SK-N-SH (cell line): ENCODE measurements at regions not wholly inside any gene's neighbourhood (a gene's known extent, or its start where the extent isn't known, plus 50 kb on each side); places are given as distances from the start of the nearest gene placed in this dataset.
"Not testable (repeated sequence)": the region's sequence is repeated elsewhere in the genome, so short reads cannot be mapped to it uniquely, and the experiment has no call there.

Source experiments
- CTCF ChIA-PET: fragments of 300-600, 350-600 bp; formaldehyde crosslinking; extraction: SDS; loops from one replicate; lab custom pipeline; 2021; lab: Yijun Ruan, JAX
- POLR2A ChIA-PET: fragments of 350-600 bp; sonication (Branson Sonifier 250); formaldehyde crosslinking; extraction: SDS; loops from one replicate; lab custom pipeline; 2020; ENCODE audit warnings: antibody characterized with exemption, inconsistent platforms; lab: Yijun Ruan, JAX
- DNase-seq: peaks from one replicate; pipeline ENCODE4 v3.0.0; 2012
- H2AFZ ChIP-seq: fragments of 200-600 bp; sonication (generic); 2 replicates; pipeline ENCODE4 v1.8.1; 2016; ENCODE audit warnings: antibody characterized with exemption, mild to moderate bottlenecking, low read depth
- H3F3A ChIP-seq: fragments of 200-600 bp; sonication (generic); replicated peaks from 2 replicates; pipeline ENCODE3; 2016; ENCODE audit warnings: antibody characterized with exemption, mild to moderate bottlenecking; ENCODE audit not compliant: insufficient read depth
- H3K27ac ChIP-seq, 2 experiments: fragments of 200-500 bp in 1 of 2; fragments of 200-600 bp in 1 of 2; sonication (Bioruptor generic) in 1 of 2; sonication (generic), shearing (Covaris generic) in 1 of 2; 2 replicates each; pipeline versions ENCODE4 v1.5.1 to v1.6.1; 2014 to 2016; ENCODE audit warnings: low read depth in 2 of 2, inconsistent platforms in 1 of 2, low read length in 1 of 2, mild to moderate bottlenecking in 1 of 2, mixed read lengths in 1 of 2
- H3K27me3 ChIP-seq: fragments of 200-600 bp; sonication (generic), shearing (Covaris generic); 2 replicates; pipeline ENCODE4 v1.6.1; 2016; ENCODE audit warnings: mixed run types; ENCODE audit not compliant: insufficient read depth
- H3K36me3 ChIP-seq, 2 experiments: fragments of 200-500 bp in 1 of 2; fragments of 200-600 bp in 1 of 2; sonication (Bioruptor generic) in 1 of 2; sonication (generic) in 1 of 2; replicated peaks in 1 of 2; 2 replicates each; pipeline versions ENCODE3 to v1.5.1; 2014 to 2016; ENCODE audit warnings: low read length in 1 of 2, mild to moderate bottlenecking in 1 of 2; ENCODE audit not compliant: insufficient read depth in 2 of 2, control insufficient read depth in 1 of 2
- H3K4me1 ChIP-seq, 2 experiments: fragments of 200-500 bp in 1 of 2; fragments of 200-600 bp in 1 of 2; sonication (Bioruptor generic) in 1 of 2; sonication (generic), shearing (Covaris generic) in 1 of 2; 2 replicates each; pipeline versions ENCODE4 v1.5.1 to v1.6.1; 2014 to 2016; ENCODE audit warnings: low read depth in 1 of 2, low read length in 1 of 2, mixed run types in 1 of 2; ENCODE audit not compliant: insufficient read depth in 2 of 2, control insufficient read depth in 1 of 2
- H3K4me2 ChIP-seq: fragments of 200-600 bp; sonication (generic), shearing (Covaris generic); 2 replicates; pipeline ENCODE4 v1.6.1; 2017; ENCODE audit warnings: mixed run types
- H3K4me3 ChIP-seq, 2 experiments: fragments of 200-500 bp in 1 of 2; fragments of 200-600 bp in 1 of 2; sonication (Bioruptor generic) in 1 of 2; sonication (generic), shearing (Covaris generic) in 1 of 2; 2 replicates each; pipeline versions ENCODE4 v1.5.1 to v1.8.1; 2014 to 2016; ENCODE audit warnings: low read depth in 2 of 2, inconsistent platforms in 1 of 2, low read length in 1 of 2, mild to moderate bottlenecking in 1 of 2, mixed read lengths in 1 of 2, moderate library complexity in 1 of 2
- H3K79me2 ChIP-seq: fragments of 200-600 bp; sonication (generic); 2 replicates; pipeline ENCODE4 v1.8.1; 2017; ENCODE audit warnings: mild to moderate bottlenecking; ENCODE audit not compliant: insufficient read depth
- H3K9ac ChIP-seq: fragments of 200-600 bp; sonication (generic); 2 replicates; pipeline ENCODE4 v1.6.1; 2017; ENCODE audit warnings: mixed run types
- H3K9me2 ChIP-seq: fragments of 200-600 bp; sonication (generic); 2 replicates; pipeline ENCODE4 v1.6.1; 2017; ENCODE audit warnings: mixed run types
- H3K9me3 ChIP-seq: fragments of 200-600 bp; sonication (generic); 2 replicates; pipeline ENCODE4 v1.6.1; 2017; ENCODE audit warnings: mixed run types, mild to moderate bottlenecking, moderate library complexity
- H4K20me1 ChIP-seq: fragments of 200-600 bp; sonication (generic); 2 replicates; pipeline ENCODE4 v1.6.1; 2017; ENCODE audit warnings: mild to moderate bottlenecking, mixed run types; ENCODE audit not compliant: insufficient read depth
- ELF1 ChIP-seq: IDR thresholded peaks from 2 replicates; pipeline ENCODE4 v1.4.0; 2012
- EP300 ChIP-seq, 2 experiments: IDR thresholded peaks; 2 replicates each; pipeline versions ENCODE4 v1.4.0 to v1.6.1; 2012; ENCODE audit warnings: borderline replicate concordance in 1 of 2, low read depth in 1 of 2, low read length in 1 of 2
- FOXJ3 ChIP-seq: sonication (generic); formaldehyde crosslinking; IDR thresholded peaks from 2 replicates; pipeline ENCODE4 v1.5.1; 2020; ENCODE audit warnings: mild to moderate bottlenecking, missing genetic modification reagents
- GATA2 ChIP-seq: sonication (generic); formaldehyde crosslinking; IDR thresholded peaks from 2 replicates; pipeline ENCODE4 v1.5.0; 2020; ENCODE audit warnings: mild to moderate bottlenecking, missing genetic modification reagents
- MAX ChIP-seq: IDR thresholded peaks from 2 replicates; pipeline ENCODE4 v1.4.0; 2012; ENCODE audit warnings: low read depth
- MEF2A ChIP-seq: IDR thresholded peaks from 2 replicates; pipeline ENCODE4 v1.4.0; 2012; ENCODE audit warnings: low read depth, borderline replicate concordance
- NRF1 ChIP-seq: IDR thresholded peaks from 2 replicates; pipeline ENCODE4 v1.6.1; 2012; ENCODE audit warnings: low read depth, mild to moderate bottlenecking, low read length
- RCOR1 ChIP-seq: fragments of 150-350 bp; IDR thresholded peaks from 2 replicates; pipeline ENCODE4 v1.6.1; 2017; ENCODE audit warnings: antibody characterized with exemption, low read length
- RXRA ChIP-seq: IDR thresholded peaks from 2 replicates; pipeline ENCODE4 v1.4.0; 2012; ENCODE audit warnings: low read depth, mild to moderate bottlenecking, borderline replicate concordance
- SIN3A ChIP-seq: IDR thresholded peaks from 2 replicates; pipeline ENCODE4 v1.6.1; 2012; ENCODE audit warnings: low read depth, mild to moderate bottlenecking, low read length, moderate library complexity, borderline replicate concordance
- TAF1 ChIP-seq: IDR thresholded peaks from 2 replicates; pipeline ENCODE4 v1.6.1; 2012; ENCODE audit warnings: low read depth, mild to moderate bottlenecking, low read length, moderate library complexity, borderline replicate concordance
- USF2 ChIP-seq: fragments of 150-350 bp; IDR thresholded peaks from 2 replicates; pipeline ENCODE4 v1.6.1; 2017; ENCODE audit warnings: antibody characterized with exemption, low read length, low read depth, borderline replicate concordance
- ZBTB33 ChIP-seq: IDR thresholded peaks from 2 replicates; pipeline ENCODE4 v1.4.0; 2012; ENCODE audit warnings: low read depth, borderline replicate concordance
- WGBS: methylation state at CpG from one replicate; pipeline ENCODE4 v1.1.6; 2017; ENCODE audit warnings: low lambda C conversion rate; 5-methylcytosine and 5-hydroxymethylcytosine counted together

GRCh38 chr7:57820477-57820876, 370.5 kb downstream of the ZNF716 start:
- H4K20me1 ChIP-seq: no peaks in the 10 kb centered on the region
- H3K9me2 ChIP-seq: no peaks in the 10 kb centered on the region
- H3K9me3 ChIP-seq: no peaks in the 10 kb centered on the region
- H3K4me3 ChIP-seq: no peak overlapping the region
- no peaks in the 10 kb centered on the region for H3F3A ChIP-seq
- DNase-seq: no peak
- no peak overlapping the region for H3K4me2 ChIP-seq
- ChIA-PET POLR2A (no interaction called here), CTCF (no interaction called here)
- H3K4me1 ChIP-seq: no peaks in the 10 kb centered on the region; a peak in 1 of 4 replicates
- H3K27me3 ChIP-seq: no peaks in the 10 kb centered on the region
- no peaks in the 10 kb centered on the region for H3K36me3 ChIP-seq
- H3K27ac ChIP-seq: no peak overlapping the region
- no peaks in the 10 kb centered on the region for H3K79me2 ChIP-seq
- H2AFZ ChIP-seq: no peak overlapping the region
- TF ChIP-seq EP300 (IDR thresholded peaks at IDR 0.05; ENCODE audit: borderline replicate concordance in 1 of 2, low read depth in 1 of 2, low read length in 1 of 2) (no peak), RCOR1 (no peak), ZBTB33 (no peak), NRF1 (no peak), TAF1 (no peak), FOXJ3 (CRISPR knock-in tag) (no peak), ELF1 (no peak), SIN3A (no peak), GATA2 (CRISPR knock-in tag) (no peak), MEF2A (no peak), USF2 (no peak), RXRA (no peak)
- no peak overlapping the region for H3K9ac ChIP-seq
- 25% methylated on average over 16 of the region's 16 CpGs for WGBS

GRCh38 chr7:57821438-57822382, 371.7 kb downstream of the ZNF716 start:
- Histone ChIP-seq H3K27ac (no peak overlapping the region), H3K36me3 (no peaks in the 10 kb centered on the region)
- TF ChIP-seq MAX (no peak), NRF1 (peak; percentile 35; the same call in 1 of the 2 replicates)
- TF ChIP-seq, all 33 proteins: peak for 1
- peak; percentile 61 for DNase-seq
- CTCF ChIA-PET: no interaction called here
- no peak overlapping the region for H3K4me2 ChIP-seq
- H3K9me3 ChIP-seq: no peaks in the 10 kb centered on the region
- H2AFZ ChIP-seq: no peak overlapping the region
- H3F3A ChIP-seq: no peaks in the 10 kb centered on the region
- H3K4me3 ChIP-seq: no peak overlapping the region; a peak in 1 of 4 replicates
- H4K20me1 ChIP-seq: no peaks in the 10 kb centered on the region
- no peaks in the 10 kb centered on the region; a peak in 1 of 4 replicates for H3K4me1 ChIP-seq
- WGBS: 10% methylated on average over 40 of the region's 57 CpGs
- no peaks in the 10 kb centered on the region for H3K9me2 ChIP-seq
- no peak overlapping the region for H3K9ac ChIP-seq
- POLR2A ChIA-PET: no interaction called here
- H3K79me2 ChIP-seq: no peaks in the 10 kb centered on the region
- H3K27me3 ChIP-seq: no peaks in the 10 kb centered on the region

- DNase-seq, POLR2A ChIA-PET, CTCF ChIA-PET, H3F3A ChIP-seq, H3K9me2 ChIP-seq, H3K9me3 ChIP-seq, H3K4me2 ChIP-seq, H3K9ac ChIP-seq, H3K79me2 ChIP-seq, H4K20me1 ChIP-seq, H2AFZ ChIP-seq, H3K4me3 ChIP-seq, H3K27me3 ChIP-seq, H3K36me3 ChIP-seq, H3K4me1 ChIP-seq, H3K27ac ChIP-seq: not testable (repeated sequence)
- 0% methylated on average over 2 of the region's 2 CpGs for WGBS
Measured at GRCh38 chr7:57826548-57826947, 376.6 kb downstream of the ZNF716 start.

- H3K9ac ChIP-seq, H3K27me3 ChIP-seq, CTCF ChIA-PET, H3K4me1 ChIP-seq, H3K9me3 ChIP-seq, H3K9me2 ChIP-seq, H3K4me2 ChIP-seq, H3K79me2 ChIP-seq, POLR2A ChIA-PET, H3K27ac ChIP-seq, H2AFZ ChIP-seq, H3F3A ChIP-seq, DNase-seq, H3K36me3 ChIP-seq, H4K20me1 ChIP-seq, H3K4me3 ChIP-seq: not testable (repeated sequence)
- WGBS: 66% methylated on average over 9 of the region's 15 CpGs
Measured at GRCh38 chr7:57835161-57835560, 385.2 kb downstream of the ZNF716 start.
